Calu3 (cell line): ENCODE measurements at regions not wholly inside any gene's neighbourhood (a gene's known extent, or its start where the extent isn't known, plus 50 kb on each side); places are given as distances from the start of the nearest gene placed in this dataset.

Experiments used
- BruUV-seq: library from RNA; stranded (reverse); fragments of 400-500 nt; replicated peaks from 2 replicates; lab custom pipeline; 2021; lab: Mats Ljungman, UMichigan
- CTCF ChIA-PET: fragments of 300-600 bp; sonication (Branson Sonifier 250); formaldehyde crosslinking; loops from one replicate; lab custom pipeline; 2022; ENCODE audit warnings: antibody characterized with exemption; lab: Charles Lee
- DNase-seq: peaks from one replicate; pipeline ENCODE4 v3.0.0; 2022
- H3K27ac Mint-ChIP-seq: one replicate; pipeline ENCODE4 v1.8.0; 2022; ENCODE audit warnings: mixed read lengths; ENCODE audit not compliant: unreplicated experiment
- H3K27me3 Mint-ChIP-seq: one replicate; pipeline ENCODE4 v1.8.0; 2022; ENCODE audit warnings: mixed read lengths; ENCODE audit not compliant: unreplicated experiment
- H3K36me3 Mint-ChIP-seq: one replicate; pipeline ENCODE4 v1.8.0; 2022; ENCODE audit warnings: mild to moderate bottlenecking, moderate library complexity, mixed read lengths; ENCODE audit not compliant: insufficient read depth, unreplicated experiment
- H3K4me1 Mint-ChIP-seq: one replicate; pipeline ENCODE4 v1.8.0; 2022; ENCODE audit warnings: mild to moderate bottlenecking, low read depth, mixed read lengths; ENCODE audit not compliant: unreplicated experiment
- H3K4me3 Mint-ChIP-seq: one replicate; pipeline ENCODE4 v1.8.0; 2022; ENCODE audit warnings: mild to moderate bottlenecking, low read depth, moderate library complexity, mixed read lengths; ENCODE audit not compliant: unreplicated experiment
- H3K9me3 Mint-ChIP-seq: one replicate; pipeline ENCODE4 v1.8.0; 2022; ENCODE audit warnings: low read depth, mixed read lengths; ENCODE audit not compliant: unreplicated experiment
- CTCF ChIP-seq: fragments of 200-600 bp; IDR thresholded peaks from one replicate; pipeline ENCODE4 v1.8.0; 2022; ENCODE audit warnings: antibody characterized with exemption; ENCODE audit not compliant: unreplicated experiment
- intact Hi-C: fragments of 100-400 bp; cut with micrococcal nuclease; formaldehyde crosslinking; loops from one replicate; pipeline ENCODE4 v1.10.0; 2022; ENCODE audit not compliant: unreplicated experiment

GRCh38 chr2:142758973-142759372, 118.5 kb upstream of the KYNU start:
- H3K27ac Mint-ChIP-seq: no peak overlapping the region
- intact Hi-C loops: no loop called here
- H3K9me3 Mint-ChIP-seq: no peaks in the 10 kb centered on the region
- CTCF ChIA-PET: no interaction called here
- no peak for DNase-seq
- no peak overlapping the region for H3K4me3 Mint-ChIP-seq
- no peaks in the 10 kb centered on the region for H3K27me3 Mint-ChIP-seq
- peaks cover 16% of the 10 kb centered on the region for H3K4me1 Mint-ChIP-seq
- BruUV-seq: no TSS peak
- no peaks in the 10 kb centered on the region for H3K36me3 Mint-ChIP-seq
- no peak for TF ChIP-seq CTCF

DNA sequence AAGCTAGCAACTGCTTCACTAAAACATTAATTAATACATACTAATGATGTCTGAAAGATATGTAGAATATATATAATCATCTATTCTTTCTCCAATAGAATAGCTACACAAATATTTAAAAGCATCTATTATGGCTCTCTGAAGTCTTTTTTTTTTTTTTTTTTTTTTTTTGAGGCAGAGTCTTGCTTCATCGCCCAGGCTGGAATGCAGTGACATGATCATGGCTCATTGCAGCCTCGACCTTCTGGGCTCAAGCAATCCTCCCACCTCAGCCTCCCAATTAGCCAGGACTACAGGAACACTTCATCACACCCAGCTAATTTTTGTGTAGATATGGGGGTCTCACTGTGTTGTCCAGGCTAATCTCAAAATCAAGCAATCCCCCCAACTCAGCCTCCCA, 120.4 kb upstream of the KYNU start:
- CTCF ChIA-PET: no interaction called here
- peaks cover 5% of the 10 kb centered on the region for H3K9me3 Mint-ChIP-seq

DNA sequence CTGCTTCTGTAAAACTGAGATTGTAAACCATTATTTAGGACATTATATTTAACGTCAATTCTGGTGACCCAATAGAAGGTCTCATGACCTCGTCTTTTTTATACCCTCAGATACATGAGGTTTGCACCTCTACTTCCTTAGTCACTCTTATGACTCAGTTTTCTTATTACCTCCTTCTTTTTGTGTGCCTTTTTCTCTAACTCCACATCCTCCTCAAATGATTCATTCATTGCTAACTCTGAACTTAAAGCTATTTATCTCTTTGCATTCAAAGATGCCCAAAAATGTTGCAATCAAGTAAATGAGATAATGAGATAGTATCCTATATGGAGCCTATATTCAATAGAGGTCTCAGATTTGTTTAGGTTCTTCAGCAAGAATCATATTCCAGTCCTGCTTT, 121.0 kb upstream of the KYNU start:
- peaks cover 25% of the 10 kb centered on the region for H3K4me1 Mint-ChIP-seq
- DNase-seq: no peak
- TF ChIP-seq CTCF: no peak
- peaks cover 5% of the 10 kb centered on the region for H3K9me3 Mint-ChIP-seq
- no peaks in the 10 kb centered on the region for H3K27me3 Mint-ChIP-seq
- no peak overlapping the region for H3K27ac Mint-ChIP-seq
- intact Hi-C loops: no loop called here
- CTCF ChIA-PET: no interaction called here
- H3K4me3 Mint-ChIP-seq: no peak overlapping the region
- H3K36me3 Mint-ChIP-seq: no peaks in the 10 kb centered on the region
- BruUV-seq: no TSS peak

More for the DNA sequence above, 120.4 kb upstream of the KYNU start:
- H3K4me1 Mint-ChIP-seq: peaks cover 25% of the 10 kb centered on the region
- H3K4me3 Mint-ChIP-seq: no peak overlapping the region
- no peak for DNase-seq
- TF ChIP-seq CTCF: no peak
- no peaks in the 10 kb centered on the region for H3K36me3 Mint-ChIP-seq
- no TSS peak for BruUV-seq
- no peak overlapping the region for H3K27ac Mint-ChIP-seq
- intact Hi-C loops: no loop called here
- H3K27me3 Mint-ChIP-seq: no peaks in the 10 kb centered on the region

DNA sequence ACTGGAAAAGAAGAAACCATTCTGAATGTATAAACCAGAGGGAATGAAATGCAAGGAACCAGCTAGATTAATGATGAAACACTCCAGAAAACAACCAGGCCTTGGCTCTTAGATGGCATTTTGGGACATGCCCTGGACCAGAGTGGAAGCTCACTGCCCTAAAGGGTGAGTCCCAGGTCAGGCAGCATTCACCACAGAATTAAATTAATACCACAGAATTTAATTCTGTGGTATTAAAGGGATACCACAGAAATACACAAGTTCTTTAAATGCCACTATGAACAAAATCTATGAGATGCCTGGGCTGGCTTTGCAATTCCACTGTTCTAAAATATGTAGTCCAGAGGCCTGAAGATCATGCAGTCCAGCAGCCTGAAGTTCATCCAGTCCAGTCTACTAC, 122.3 kb upstream of the KYNU start:
- Mint-ChIP-seq H3K27me3 (no peaks in the 10 kb centered on the region), H3K9me3 (peaks cover 5% of the 10 kb centered on the region), H3K4me3 (no peak overlapping the region), H3K27ac (no peak overlapping the region), H3K36me3 (no peaks in the 10 kb centered on the region), H3K4me1 (peaks cover 25% of the 10 kb centered on the region)
- TF ChIP-seq CTCF: no peak
- no TSS peak for BruUV-seq
- CTCF ChIA-PET: no interaction called here
- intact Hi-C loops: no loop called here
- DNase-seq: no peak
